ENCODE measurements at regions not wholly inside any gene's neighbourhood (a gene's known extent, or its start where the extent isn't known, plus 50 kb on each side); places are given as distances from the start of the nearest gene placed in this dataset.

GRCh38 chr2:136653861-136654260, 111.5 kb upstream of the THSD7B start:
- no peaks in the 10 kb centered on the region for H3K9me3 ChIP-seq
- no peak for TF ChIP-seq CTCF (IDR thresholded peaks at IDR 0.05)
- no peak for TF ChIP-seq POLR2AphosphoS5 (IDR thresholded peaks at IDR 0.05)
- TF ChIP-seq POLR2A (IDR thresholded peaks at IDR 0.05) = no peak
- H3K4me1 ChIP-seq = no peaks in the 10 kb centered on the region
- H3K27me3 ChIP-seq = no peaks in the 10 kb centered on the region
- H3K4me3 ChIP-seq = no peak overlapping the region
- no peak for DNase-seq (ENCODE audit: low spot score in 2 of 2)
- H3K36me3 ChIP-seq = no peaks in the 10 kb centered on the region
- H3K27ac ChIP-seq = no peak overlapping the region
- intact Hi-C loops (cut with DNase I; ENCODE audit: low total_unique reads) = no loop called here

- DNase-seq (ENCODE audit: low spot score in 2 of 2) = no peak
- Histone ChIP-seq H3K27ac (no peak overlapping the region), H3K4me1 (no peaks in the 10 kb centered on the region), H3K27me3 (no peaks in the 10 kb centered on the region), H3K9me3 (no peaks in the 10 kb centered on the region), H3K36me3 (no peaks in the 10 kb centered on the region), H3K4me3 (no peak overlapping the region)
- TF ChIP-seq CTCF (IDR thresholded peaks at IDR 0.05) (no peak), POLR2A (IDR thresholded peaks at IDR 0.05) (no peak), POLR2AphosphoS5 (IDR thresholded peaks at IDR 0.05) (no peak)
- intact Hi-C loops (cut with DNase I; ENCODE audit: low total_unique reads) = no loop called here
These were observed 113.8 kb upstream of the THSD7B start for GRCh38 chr2:136651456-136652010.

- intact Hi-C loops (cut with DNase I; ENCODE audit: low total_unique reads) = no loop called here
- no peak overlapping the region for H3K4me3 ChIP-seq
- H3K27ac ChIP-seq = no peak overlapping the region
- no peaks in the 10 kb centered on the region for H3K4me1 ChIP-seq
- TF ChIP-seq CTCF (IDR thresholded peaks at IDR 0.05) (no peak), POLR2A (IDR thresholded peaks at IDR 0.05) (no peak), POLR2AphosphoS5 (IDR thresholded peaks at IDR 0.05) (no peak)
- DNase-seq (ENCODE audit: low spot score in 2 of 2) = no peak
- no peaks in the 10 kb centered on the region for H3K36me3 ChIP-seq
- H3K9me3 ChIP-seq = no peaks in the 10 kb centered on the region
- H3K27me3 ChIP-seq = no peaks in the 10 kb centered on the region
These were observed 118.3 kb upstream of the THSD7B start for GRCh38 chr2:136647039-136647438.

- no peak for TF ChIP-seq CTCF (IDR thresholded peaks at IDR 0.05)
- TF ChIP-seq POLR2AphosphoS5 (IDR thresholded peaks at IDR 0.05) = no peak
- TF ChIP-seq POLR2A (IDR thresholded peaks at IDR 0.05) = no peak
- Histone ChIP-seq H3K4me3 (no peak overlapping the region), H3K27ac (no peak overlapping the region), H3K9me3 (no peaks in the 10 kb centered on the region), H3K36me3 (no peaks in the 10 kb centered on the region), H3K27me3 (no peaks in the 10 kb centered on the region), H3K4me1 (no peaks in the 10 kb centered on the region)
- intact Hi-C loops (cut with DNase I; ENCODE audit: low total_unique reads) = no loop called here
- no peak for DNase-seq (ENCODE audit: low spot score in 2 of 2)
These were observed 120.0 kb upstream of the THSD7B start for GRCh38 chr2:136645236-136645828.

- no peaks in the 10 kb centered on the region for H3K4me1 ChIP-seq
- H3K4me3 ChIP-seq = no peak overlapping the region
- H3K27ac ChIP-seq = no peak overlapping the region
- DNase-seq (ENCODE audit: low spot score in 2 of 2) = no peak
- no peaks in the 10 kb centered on the region for H3K9me3 ChIP-seq
- TF ChIP-seq CTCF (IDR thresholded peaks at IDR 0.05) (no peak), POLR2AphosphoS5 (IDR thresholded peaks at IDR 0.05) (no peak), POLR2A (IDR thresholded peaks at IDR 0.05) (no peak)
- intact Hi-C loops (cut with DNase I; ENCODE audit: low total_unique reads) = no loop called here
- no peaks in the 10 kb centered on the region for H3K27me3 ChIP-seq
- no peaks in the 10 kb centered on the region for H3K36me3 ChIP-seq
These were observed 125.7 kb upstream of the THSD7B start for GRCh38 chr2:136639651-136640050.

Data from breast epithelium (tissue), 4 donors.